Smooth muscle cell (in vitro differentiated cells): ENCODE measurements at regions not wholly inside any gene's neighbourhood (a gene's known extent, or its start where the extent isn't known, plus 50 kb on each side); places are given as distances from the start of the nearest gene placed in this dataset.
"Not testable (repeated sequence)": the region's sequence is repeated elsewhere in the genome, so short reads cannot be mapped to it uniquely, and the experiment has no call there.

Source experiments
- DNase-seq: peaks from one replicate; lab custom pipeline; 2025; ENCODE audit not compliant: unreplicated experiment; lab: John Stamatoyannopoulos, UW
- H2AFZ ChIP-seq: fragments of 200-600 bp; sonication (generic); 2 replicates; pipeline ENCODE4 v1.6.0; 2016; ENCODE audit warnings: antibody characterized with exemption, low read depth, mild to moderate bottlenecking
- H3F3A ChIP-seq: fragments of 200-600 bp; sonication (generic); 2 replicates; pipeline ENCODE4 v1.6.0; 2017; ENCODE audit warnings: antibody characterized with exemption, low read depth
- H3K27ac ChIP-seq: fragments of 200-600 bp; sonication (generic); 2 replicates; pipeline ENCODE4 v1.5.1; 2016; ENCODE audit warnings: low read depth, mild to moderate bottlenecking
- H3K27me3 ChIP-seq: fragments of 200-600 bp; sonication (generic); 2 replicates; pipeline ENCODE4 v1.6.1; 2016; ENCODE audit warnings: low read depth, mild to moderate bottlenecking
- H3K36me3 ChIP-seq: fragments of 200-600 bp; sonication (generic); 2 replicates; pipeline ENCODE4 v1.5.1; 2016; ENCODE audit warnings: low read depth
- H3K4me1 ChIP-seq: fragments of 200-600 bp; sonication (generic); 2 replicates; pipeline ENCODE4 v1.5.1; 2016; ENCODE audit warnings: low read depth
- H3K4me2 ChIP-seq: fragments of 200-600 bp; sonication (generic); 2 replicates; pipeline ENCODE4 v1.6.0; 2016; ENCODE audit warnings: mild to moderate bottlenecking
- H3K4me3 ChIP-seq: fragments of 200-600 bp; sonication (generic); 2 replicates; pipeline ENCODE4 v1.5.1; 2016; ENCODE audit warnings: mild to moderate bottlenecking
- H3K79me2 ChIP-seq: fragments of 200-600 bp; sonication (generic); 2 replicates; pipeline ENCODE4 v1.6.0; 2016; ENCODE audit warnings: low read depth, mild to moderate bottlenecking
- H3K9ac ChIP-seq: fragments of 200-600 bp; sonication (generic); 2 replicates; pipeline ENCODE4 v1.6.0; 2016; ENCODE audit warnings: low read depth
- H3K9me3 ChIP-seq: fragments of 200-600 bp; sonication (generic); replicated peaks from 2 replicates; pipeline ENCODE4 v1.5.1; 2016; ENCODE audit warnings: low read depth
- H4K20me1 ChIP-seq: fragments of 200-600 bp; sonication (generic); 2 replicates; pipeline ENCODE4 v1.6.0; 2016; ENCODE audit warnings: low read depth
- CTCF ChIP-seq: fragments of 200-600 bp; sonication (generic); IDR thresholded peaks from 2 replicates; pipeline ENCODE4 v1.5.1; 2017; ENCODE audit warnings: borderline replicate concordance, mild to moderate bottlenecking, antibody characterized with exemption; ENCODE audit not compliant: insufficient read depth, poor library complexity, severe bottlenecking
- WGBS: methylation state at CpG from one replicate; pipeline ENCODE4 v1.1.7; 2016; ENCODE audit warnings: low lambda C conversion rate; 5-methylcytosine and 5-hydroxymethylcytosine counted together

GRCh38 chrX:80508083-80508482 is 87.8 kb downstream of the TENT5D start:
- WGBS, result 77% methylated on average over 3 of the region's 3 CpGs
- H3K27me3 ChIP-seq, DNase-seq, H3K4me3 ChIP-seq, H3K9me3 ChIP-seq, H3K36me3 ChIP-seq, H3K27ac ChIP-seq, H3K4me2 ChIP-seq, H3K79me2 ChIP-seq, H3K9ac ChIP-seq, H3K4me1 ChIP-seq, H2AFZ ChIP-seq, H4K20me1 ChIP-seq, H3F3A ChIP-seq: not testable (repeated sequence)

GRCh38 chrX:80511969-80512760 is 91.9 kb downstream of the TENT5D start:
- H3K36me3 ChIP-seq, result no peaks in the 10 kb centered on the region

GRCh38 chrX:80512924-80513323 is 92.7 kb downstream of the TENT5D start:
- Histone ChIP-seq H3F3A (no peaks in the 10 kb centered on the region), H2AFZ (no peak overlapping the region), H3K4me3 (no peak overlapping the region), H3K4me2 (peak overlapping the region; percentile 22), H4K20me1 (no peaks in the 10 kb centered on the region), H3K9ac (no peak overlapping the region), H3K27me3 (no peaks in the 10 kb centered on the region), H3K27ac (peak overlapping the region; percentile 52), H3K79me2 (no peaks in the 10 kb centered on the region), H3K36me3 (no peaks in the 10 kb centered on the region), H3K4me1 (peaks cover 5% of the 10 kb centered on the region), H3K9me3 (no peaks in the 10 kb centered on the region)
- 73% methylated on average over 4 of the region's 4 CpGs for WGBS
- no peak for DNase-seq
- no peak for TF ChIP-seq CTCF

More at GRCh38 chrX:80511969-80512760, 91.9 kb downstream of the TENT5D start:
- Histone ChIP-seq H3K4me3 (no peak overlapping the region), H4K20me1 (no peaks in the 10 kb centered on the region), H3K9ac (no peak overlapping the region), H3K9me3 (no peaks in the 10 kb centered on the region), H3K79me2 (no peaks in the 10 kb centered on the region), H3K4me1 (peaks cover 5% of the 10 kb centered on the region), H3K27ac (peak overlapping the region; percentile 52), H3F3A (no peaks in the 10 kb centered on the region), H2AFZ (no peak overlapping the region), H3K27me3 (no peaks in the 10 kb centered on the region), H3K4me2 (peak overlapping the region; percentile 37)
- no peak for DNase-seq
- 36% methylated on average over 7 of the region's 7 CpGs for WGBS
- TF ChIP-seq CTCF, result no peak

GRCh38 chrX:80513625-80514024 is 93.4 kb downstream of the TENT5D start:
- DNase-seq, result no peak
- H3F3A ChIP-seq, result no peaks in the 10 kb centered on the region
- H4K20me1 ChIP-seq, result no peaks in the 10 kb centered on the region
- no peaks in the 10 kb centered on the region for H3K9me3 ChIP-seq
- no peaks in the 10 kb centered on the region for H3K79me2 ChIP-seq
- no peaks in the 10 kb centered on the region for H3K36me3 ChIP-seq
- WGBS, result 20% methylated on average over 2 of the region's 2 CpGs
- no peak overlapping the region for H3K9ac ChIP-seq
- no peak overlapping the region for H3K4me2 ChIP-seq
- no peak overlapping the region for H2AFZ ChIP-seq
- no peaks in the 10 kb centered on the region for H3K27me3 ChIP-seq
- no peak for TF ChIP-seq CTCF
- H3K4me1 ChIP-seq, result peaks cover 5% of the 10 kb centered on the region
- no peak overlapping the region for H3K27ac ChIP-seq
- no peak overlapping the region for H3K4me3 ChIP-seq
